Lung (tissue), 11 donors: ENCODE measurements at regions not wholly inside any gene's neighbourhood (a gene's known extent, or its start where the extent isn't known, plus 50 kb on each side); places are given as distances from the start of the nearest gene placed in this dataset.
"Not testable (repeated sequence)": the region's sequence is repeated elsewhere in the genome, so short reads cannot be mapped to it uniquely, and the experiment has no call there.

ENCODE experiments used
- ATAC-seq: fragments of 200-7000 bp; cut with Tn5 transposase; one replicate; pipeline ENCODE4 v1.9.1; 2020; ENCODE audit warnings: moderate number of reproducible peaks; ENCODE audit not compliant: insufficient read depth, low FRiP score
- DNase-seq, 3 donors: peaks; one replicate each; pipeline ENCODE4 v3.0.0-alpha.2; 2013 to 2017
- H3K27ac ChIP-seq, 2 donors: one replicate each; pipeline ENCODE4 v1.5.1; 2013; ENCODE audit warnings: mild to moderate bottlenecking in 2 of 2, moderate library complexity in 2 of 2, control low read depth in 1 of 2, inconsistent platforms in 1 of 2, low read depth in 1 of 2, low read length in 1 of 2
- H3K27me3 ChIP-seq, 3 donors: one replicate each; pipeline ENCODE4 v1.5.1; 2013; ENCODE audit warnings: low read length in 2 of 3; ENCODE audit not compliant: control insufficient read depth in 3 of 3, insufficient read depth in 3 of 3
- H3K36me3 ChIP-seq, 4 donors: one replicate each; pipeline ENCODE4 v1.5.1; 2013; ENCODE audit warnings: low read length in 4 of 4, mild to moderate bottlenecking in 1 of 4, moderate library complexity in 1 of 4; ENCODE audit not compliant: control insufficient read depth in 4 of 4, insufficient read depth in 4 of 4
- H3K4me1 ChIP-seq, 5 donors: one replicate each; pipeline ENCODE4 v1.5.1; 2013; ENCODE audit warnings: low read length in 5 of 5, mild to moderate bottlenecking in 2 of 5, moderate library complexity in 1 of 5; ENCODE audit not compliant: control insufficient read depth in 5 of 5, insufficient read depth in 5 of 5
- H3K4me3 ChIP-seq: one replicate; pipeline ENCODE4 v1.5.1; 2013; ENCODE audit warnings: mild to moderate bottlenecking, control low read depth, moderate library complexity
- H3K9ac ChIP-seq, 2 donors: one replicate each; pipeline ENCODE4 v1.5.1; 2013; ENCODE audit warnings: low read length in 2 of 2, control low read depth in 1 of 2; ENCODE audit not compliant: insufficient read depth in 1 of 2
- H3K9me3 ChIP-seq, 4 donors: one replicate each; pipeline ENCODE4 v1.5.1; 2013; ENCODE audit warnings: low read length in 3 of 4, mild to moderate bottlenecking in 1 of 4, moderate library complexity in 1 of 4; ENCODE audit not compliant: control insufficient read depth in 4 of 4, insufficient read depth in 3 of 4
- WGBS, 2 donors: extraction: QIAGEN DNeasy Blood & Tissue Kit; methylation state at CpG; one replicate each; pipeline ENCODE4 v1.1.7; 2013; 5-methylcytosine and 5-hydroxymethylcytosine counted together
- TF ChIP-seq, protein P1 (sequence below): IDR thresholded peaks from 2 replicates; pipeline ENCODE4 v1.5.1; 2012; ENCODE audit warnings: mild to moderate bottlenecking; ENCODE audit errors: control extremely low read depth, extremely low read depth
- donor health status: control.
- donor health status: control.
- donor health status: Bipolar disorder and iron deficiency.
- donor health status: healthy.
- donor health status: DM: yes; HTN: yes; CAD: no.

- TF ChIP-seq, protein P1, sequence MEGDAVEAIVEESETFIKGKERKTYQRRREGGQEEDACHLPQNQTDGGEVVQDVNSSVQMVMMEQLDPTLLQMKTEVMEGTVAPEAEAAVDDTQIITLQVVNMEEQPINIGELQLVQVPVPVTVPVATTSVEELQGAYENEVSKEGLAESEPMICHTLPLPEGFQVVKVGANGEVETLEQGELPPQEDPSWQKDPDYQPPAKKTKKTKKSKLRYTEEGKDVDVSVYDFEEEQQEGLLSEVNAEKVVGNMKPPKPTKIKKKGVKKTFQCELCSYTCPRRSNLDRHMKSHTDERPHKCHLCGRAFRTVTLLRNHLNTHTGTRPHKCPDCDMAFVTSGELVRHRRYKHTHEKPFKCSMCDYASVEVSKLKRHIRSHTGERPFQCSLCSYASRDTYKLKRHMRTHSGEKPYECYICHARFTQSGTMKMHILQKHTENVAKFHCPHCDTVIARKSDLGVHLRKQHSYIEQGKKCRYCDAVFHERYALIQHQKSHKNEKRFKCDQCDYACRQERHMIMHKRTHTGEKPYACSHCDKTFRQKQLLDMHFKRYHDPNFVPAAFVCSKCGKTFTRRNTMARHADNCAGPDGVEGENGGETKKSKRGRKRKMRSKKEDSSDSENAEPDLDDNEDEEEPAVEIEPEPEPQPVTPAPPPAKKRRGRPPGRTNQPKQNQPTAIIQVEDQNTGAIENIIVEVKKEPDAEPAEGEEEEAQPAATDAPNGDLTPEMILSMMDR, result no peak
- ATAC-seq (no peak), DNase-seq (peak in 2 of 3 donors; percentile 43 to 78)
- no peak overlapping the region for H3K4me3 ChIP-seq
- H3K36me3 ChIP-seq, result no peaks in the 10 kb centered on the region
- no peaks in the 10 kb centered on the region for H3K27me3 ChIP-seq
- H3K27ac ChIP-seq, result no peak overlapping the region
- H3K9me3 ChIP-seq, result no peaks in the 10 kb centered on the region
- H3K9ac ChIP-seq, result no peak overlapping the region
- peaks cover 0 to 6% (median 0%) of the 10 kb centered on the region in 5 donors for H3K4me1 ChIP-seq
Observed at GRCh38 chr14:43406931-43407330, 1100.2 kb downstream of the FSCB start.

DNA sequence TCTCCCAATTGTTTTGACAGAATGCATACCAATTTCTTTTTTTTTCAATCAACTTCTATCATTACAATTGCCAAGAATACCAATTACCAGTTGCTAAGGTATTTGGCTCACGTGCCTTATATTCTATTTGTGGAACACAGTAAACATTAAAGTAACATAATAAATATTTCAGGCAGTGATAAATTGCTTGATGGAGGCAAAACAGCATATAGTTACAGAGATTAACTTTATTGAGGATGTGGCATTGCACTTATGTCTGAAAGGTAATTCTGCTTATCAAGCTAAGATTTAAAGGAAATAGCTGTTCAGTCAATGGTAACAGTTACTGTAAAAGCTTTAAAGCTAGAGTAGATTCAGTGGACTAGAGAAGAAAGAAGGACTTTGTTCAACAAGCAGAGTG, 1107.8 kb downstream of the FSCB start:
- WGBS, 2 donors, result 27 to 45% methylated on average over 1 of the region's 1 CpG
- H3K9ac ChIP-seq, result no peak overlapping the region
- TF ChIP-seq, protein P1, result no peak

DNA sequence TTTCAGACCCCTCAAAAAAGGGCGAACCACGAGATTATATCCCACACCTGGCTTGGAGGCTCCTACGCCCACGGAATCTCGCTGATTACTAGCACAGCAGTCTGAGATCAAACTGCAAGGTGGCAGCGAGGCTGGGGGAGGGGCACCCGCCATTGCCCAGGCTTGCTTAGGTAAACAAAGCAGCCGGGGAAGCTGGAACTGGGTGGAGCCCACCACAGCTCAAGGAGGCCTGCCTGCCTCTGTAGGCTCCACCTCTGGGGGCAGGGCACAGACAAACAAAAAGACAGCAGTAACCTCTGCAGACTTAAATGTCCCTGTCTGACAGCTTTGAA, 1136.6 kb downstream of the FSCB start:
- not testable (repeated sequence) for H3K4me1 ChIP-seq, H3K9ac ChIP-seq, H3K9me3 ChIP-seq, ATAC-seq, DNase-seq, H3K27ac ChIP-seq, H3K36me3 ChIP-seq, H3K4me3 ChIP-seq, H3K27me3 ChIP-seq
- WGBS, 2 donors, result 89 to 94% methylated on average over 5 to 8 of the region's 8 CpGs

More for the DNA sequence above, 1107.8 kb downstream of the FSCB start:
- H3K27me3 ChIP-seq, result no peaks in the 10 kb centered on the region
- no peak overlapping the region for H3K27ac ChIP-seq
- H3K36me3 ChIP-seq, result no peaks in the 10 kb centered on the region
- DNase-seq (no peak), ATAC-seq (no peak)
- H3K4me1 ChIP-seq, result no peaks in the 10 kb centered on the region
- no peaks in the 10 kb centered on the region for H3K9me3 ChIP-seq
- H3K4me3 ChIP-seq, result no peak overlapping the region

- 95 to 96% methylated on average over 21 of the region's 21 CpGs for WGBS, 2 donors
- ATAC-seq (no peak), DNase-seq (no peak)
- H3K4me3 ChIP-seq, result no peak overlapping the region
- peaks cover 0 to 3% (median 0%) of the 10 kb centered on the region in 4 donors for H3K9me3 ChIP-seq
- H3K36me3 ChIP-seq, result no peaks in the 10 kb centered on the region
- H3K4me1 ChIP-seq, result no peaks in the 10 kb centered on the region
- no peaks in the 10 kb centered on the region for H3K27me3 ChIP-seq
- H3K27ac ChIP-seq, result no peak overlapping the region
- TF ChIP-seq, protein P1, result no peak
- no peak overlapping the region for H3K9ac ChIP-seq
Observed at GRCh38 chr14:43369710-43370564, 1137.1 kb downstream of the FSCB start.
